B cell (primary cell): ENCODE measurements at regions not wholly inside any gene's neighbourhood (a gene's known extent, or its start where the extent isn't known, plus 50 kb on each side); places are given as distances from the start of the nearest gene placed in this dataset.

ENCODE experiments used
- ATAC-seq: fragments of 200-7000 bp; cut with Tn5 transposase; one replicate; pipeline ENCODE4 v1.10.0; 2021; ENCODE audit warnings: low read depth, mild to moderate bottlenecking, moderate number of reproducible peaks, moderate library complexity
- CTCF ChIA-PET: fragments of 350-600 bp; sonication (Branson Sonifier 250); formaldehyde crosslinking; loops from one replicate; lab custom pipeline; 2021; ENCODE audit warnings: antibody characterized with exemption, inconsistent platforms; lab: Charles Lee
- POLR2A ChIA-PET: fragments of 350-600 bp; sonication (Branson Sonifier 250); formaldehyde crosslinking; loops from one replicate; lab custom pipeline; 2021; ENCODE audit warnings: antibody characterized with exemption; lab: Charles Lee
- DNase-seq: peaks from one replicate; pipeline ENCODE4 v3.0.0; 2013
- H2AFZ ChIP-seq: 2 replicates; pipeline ENCODE4 v1.6.1; 2012; ENCODE audit warnings: mild to moderate bottlenecking, low read depth, low read length; ENCODE audit not compliant: insufficient read depth, poor library complexity, severe bottlenecking
- H3K27ac ChIP-seq, 2 donors: 1 replicate in 1 of 2; 2 replicates in 1 of 2; pipeline ENCODE4 v1.5.1; 2012 to 2013; ENCODE audit warnings: low read length in 2 of 2, mild to moderate bottlenecking in 2 of 2, moderate library complexity in 1 of 2
- H3K27me3 ChIP-seq, 4 experiments: fragments of 200-600 bp in 1 of 4; sonication (generic) in 1 of 4; replicated peaks in 1 of 4; 1 replicate in 2 of 4; 2 replicates in 2 of 4; pipeline versions ENCODE4 v1.6.1 to v1.7.0; 2013 to 2016; ENCODE audit warnings: low read length in 3 of 4, mild to moderate bottlenecking in 2 of 4, mixed read lengths in 1 of 4, moderate library complexity in 1 of 4; ENCODE audit not compliant: insufficient read depth in 4 of 4, control insufficient read depth in 3 of 4; ENCODE audit errors: control extremely low read depth in 1 of 4
- H3K36me3 ChIP-seq, 2 experiments: replicated peaks in 1 of 2; 1 replicate in 1 of 2; 2 replicates in 1 of 2; pipeline versions ENCODE4 v1.6.1 to v1.7.1; 2013; ENCODE audit warnings: low read length in 1 of 2; ENCODE audit not compliant: insufficient read depth in 2 of 2, control insufficient read depth in 1 of 2; ENCODE audit errors: control extremely low read depth in 1 of 2, extremely low read depth in 1 of 2
- H3K4me1 ChIP-seq, 2 donors: fragments of 200-600 bp in 1 of 2; sonication (generic) in 1 of 2; 1 replicate in 1 of 2; 2 replicates in 1 of 2; pipeline versions ENCODE4 v1.5.1 to v1.6.1; 2013 to 2017; ENCODE audit warnings: low read length in 2 of 2; ENCODE audit not compliant: control insufficient read depth in 2 of 2, insufficient read depth in 2 of 2
- H3K4me2 ChIP-seq: replicated peaks from 2 replicates; pipeline ENCODE3; 2012; ENCODE audit warnings: mild to moderate bottlenecking, low read depth, low read length; ENCODE audit not compliant: poor library complexity, severe bottlenecking
- H3K4me3 ChIP-seq, 5 experiments: fragments of 200-600 bp in 1 of 5; sonication (generic) in 1 of 5; 1 replicate in 3 of 5; 2 replicates in 2 of 5; pipeline versions ENCODE4 v1.5.1 to v1.7.0; 2011 to 2016; ENCODE audit warnings: low read length in 4 of 5, mild to moderate bottlenecking in 4 of 5, low read depth in 2 of 5, control low read depth in 1 of 5, moderate library complexity in 1 of 5; ENCODE audit not compliant: insufficient read depth in 1 of 5; ENCODE audit errors: control extremely low read depth in 1 of 5, extremely low read depth in 1 of 5
- H3K79me2 ChIP-seq: fragments of 200-600 bp; sonication (generic); one replicate; pipeline ENCODE4 v1.6.0; 2016; ENCODE audit warnings: low read length; ENCODE audit not compliant: control insufficient read depth, insufficient read depth
- H3K9ac ChIP-seq: fragments of 200-600 bp; sonication (generic); 2 replicates; pipeline ENCODE4 v1.6.1; 2017; ENCODE audit warnings: mild to moderate bottlenecking, low read length, moderate library complexity
- H3K9me3 ChIP-seq, 3 donors: one replicate each; pipeline versions ENCODE4 v1.6.1 to v1.7.1; 2013; ENCODE audit warnings: low read length in 2 of 3; ENCODE audit not compliant: control insufficient read depth in 2 of 3, insufficient read depth in 1 of 3; ENCODE audit errors: control extremely low read depth in 1 of 3
- H4K20me1 ChIP-seq: 2 replicates; pipeline ENCODE4 v1.6.0; 2012; ENCODE audit warnings: mild to moderate bottlenecking, low read length; ENCODE audit not compliant: insufficient read depth, control insufficient read depth, poor library complexity, severe bottlenecking
- H3K27ac Mint-ChIP-seq: one replicate; pipeline ENCODE4 v1.8.0; 2021; ENCODE audit warnings: mixed read lengths
- H3K27me3 Mint-ChIP-seq: one replicate; pipeline ENCODE4 v1.8.0; 2021; ENCODE audit warnings: mixed read lengths
- H3K4me1 Mint-ChIP-seq: one replicate; pipeline ENCODE4 v1.8.0; 2021; ENCODE audit warnings: mixed read lengths
- H3K4me3 Mint-ChIP-seq: one replicate; pipeline ENCODE4 v1.8.0; 2021; ENCODE audit warnings: mixed read lengths
- H3K9me3 Mint-ChIP-seq: one replicate; pipeline ENCODE4 v1.8.0; 2022; ENCODE audit warnings: mixed read lengths; ENCODE audit not compliant: insufficient read depth
- CTCF ChIP-seq: fragments of 200-600 bp; IDR thresholded peaks from one replicate; pipeline ENCODE4 v1.8.0; 2022; ENCODE audit warnings: antibody characterized with exemption, mild to moderate bottlenecking
- EZH2 ChIP-seq: IDR thresholded peaks from 2 replicates; pipeline ENCODE4 v1.6.1; 2012; ENCODE audit warnings: borderline replicate concordance, low read depth, mild to moderate bottlenecking, moderate library complexity, low read length; ENCODE audit not compliant: insufficient read depth, poor library complexity, severe bottlenecking
- WGBS: methylation state at CpG from one replicate; pipeline ENCODE4 v1.1.5; 2013; ENCODE audit warnings: missing lambda C conversion rate; ENCODE audit not compliant: insufficient coverage; 5-methylcytosine and 5-hydroxymethylcytosine counted together
- intact Hi-C: fragments of 100-400 bp; cut with micrococcal nuclease; formaldehyde crosslinking; loops from one replicate; pipeline ENCODE4 v1.10.0; 2022

GRCh38 chr13:90867336-90867683 is 480.2 kb upstream of the MIR17HG start:
- H3K79me2 ChIP-seq = no peaks in the 10 kb centered on the region
- H3K27ac Mint-ChIP-seq = no peak overlapping the region
- TF ChIP-seq EZH2 (no peak), CTCF (no peak)
- CTCF ChIA-PET = no interaction called here
- H3K9ac ChIP-seq = no peak overlapping the region
- no peaks in the 10 kb centered on the region for H4K20me1 ChIP-seq
- peaks cover 0 to 4% (median 0%) of the 10 kb centered on the region in 3 donors for H3K9me3 ChIP-seq
- intact Hi-C loops = no loop called here
- no peak for DNase-seq
- no peaks in the 10 kb centered on the region for H3K36me3 ChIP-seq
- no peak overlapping the region for H3K4me3 ChIP-seq
- no peak for ATAC-seq
- H3K27me3 Mint-ChIP-seq = no peaks in the 10 kb centered on the region
- no peak overlapping the region for H3K4me3 Mint-ChIP-seq
- no peak overlapping the region for H3K4me2 ChIP-seq
- H3K4me1 Mint-ChIP-seq = no peaks in the 10 kb centered on the region
- H2AFZ ChIP-seq = no peak overlapping the region
- WGBS = 0% methylated on average over 3 of the region's 4 CpGs
- POLR2A ChIA-PET = no interaction called here
- no peak overlapping the region for H3K27ac ChIP-seq
- no peaks in the 10 kb centered on the region for H3K4me1 ChIP-seq
- no peaks in the 10 kb centered on the region for H3K9me3 Mint-ChIP-seq
- no peaks in the 10 kb centered on the region for H3K27me3 ChIP-seq

DNA sequence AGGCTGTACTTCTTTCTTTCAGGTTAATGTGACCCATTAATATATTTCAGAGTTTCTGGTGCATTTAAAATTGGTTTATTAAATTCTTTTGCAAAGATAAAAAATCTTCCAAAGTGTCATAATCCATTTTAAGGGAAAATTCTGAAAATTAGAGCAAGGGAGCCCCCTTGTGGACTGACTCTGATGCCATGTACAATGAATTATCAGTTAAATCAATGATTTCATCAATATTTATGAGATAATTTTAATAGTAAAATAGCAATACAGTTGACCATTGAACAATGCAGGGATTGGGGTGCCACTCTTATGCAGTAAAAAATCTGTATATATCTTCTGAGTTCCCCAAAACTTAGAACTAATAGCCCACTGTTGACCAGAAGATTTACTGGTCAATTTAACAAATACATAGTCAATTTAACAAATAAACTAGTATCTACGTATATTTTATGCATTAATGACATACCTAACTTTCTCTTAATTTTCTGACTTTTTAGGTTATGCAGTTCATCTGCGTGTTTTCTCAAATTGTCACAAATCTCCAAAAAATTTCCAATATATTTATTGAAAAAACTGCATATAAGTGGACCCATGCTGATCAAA is 479.1 kb upstream of the MIR17HG start:
- Histone ChIP-seq H4K20me1 (no peaks in the 10 kb centered on the region), H3K9ac (no peak overlapping the region), H3K4me2 (no peak overlapping the region), H3K4me3 (no peak overlapping the region), H3K9me3 (peaks cover 0 to 4% (median 0%) of the 10 kb centered on the region in 3 donors), H3K27me3 (no peaks in the 10 kb centered on the region), H2AFZ (no peak overlapping the region), H3K79me2 (no peaks in the 10 kb centered on the region), H3K27ac (no peak overlapping the region), H3K36me3 (no peaks in the 10 kb centered on the region), H3K4me1 (no peaks in the 10 kb centered on the region)
- 80% methylated on average over 1 of the region's 2 CpGs for WGBS
- H3K27me3 Mint-ChIP-seq = no peaks in the 10 kb centered on the region
- TF ChIP-seq CTCF (peak; percentile 27), EZH2 (no peak)
- H3K4me3 Mint-ChIP-seq = no peak overlapping the region
- no peak for DNase-seq
- no peaks in the 10 kb centered on the region for H3K4me1 Mint-ChIP-seq
- H3K9me3 Mint-ChIP-seq = no peaks in the 10 kb centered on the region
- CTCF ChIA-PET = no interaction called here
- intact Hi-C loops = no loop called here
- POLR2A ChIA-PET = no interaction called here
- no peak overlapping the region for H3K27ac Mint-ChIP-seq
- ATAC-seq = no peak
